ENCODE measurements at regions not wholly inside any gene's neighbourhood (a gene's known extent, or its start where the extent isn't known, plus 50 kb on each side); places are given as distances from the start of the nearest gene placed in this dataset.
"Not testable (repeated sequence)": the region's sequence is repeated elsewhere in the genome, so short reads cannot be mapped to it uniquely, and the experiment has no call there.

DNA sequence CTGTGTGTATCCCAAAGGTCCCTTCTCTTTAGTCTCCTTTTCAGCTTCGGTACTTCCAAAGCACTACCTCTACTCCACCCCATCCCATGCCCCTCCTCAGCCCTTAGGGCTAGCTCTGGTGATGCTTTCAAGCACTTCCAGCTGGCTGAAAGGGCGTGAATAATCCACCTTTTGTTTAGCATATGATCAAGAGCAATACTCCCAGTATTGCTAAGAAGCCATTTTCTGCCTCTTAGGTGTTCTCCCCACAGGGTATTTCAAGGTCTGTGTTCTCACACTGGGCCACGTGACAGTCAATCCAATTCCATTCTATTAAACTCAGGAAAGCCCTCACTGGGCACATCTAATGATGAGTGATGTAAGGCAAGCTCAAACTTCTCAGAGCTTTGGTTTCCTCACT, 298.5 kb upstream of the PROX1 start:
- no peak for FAIRE-seq

DNA sequence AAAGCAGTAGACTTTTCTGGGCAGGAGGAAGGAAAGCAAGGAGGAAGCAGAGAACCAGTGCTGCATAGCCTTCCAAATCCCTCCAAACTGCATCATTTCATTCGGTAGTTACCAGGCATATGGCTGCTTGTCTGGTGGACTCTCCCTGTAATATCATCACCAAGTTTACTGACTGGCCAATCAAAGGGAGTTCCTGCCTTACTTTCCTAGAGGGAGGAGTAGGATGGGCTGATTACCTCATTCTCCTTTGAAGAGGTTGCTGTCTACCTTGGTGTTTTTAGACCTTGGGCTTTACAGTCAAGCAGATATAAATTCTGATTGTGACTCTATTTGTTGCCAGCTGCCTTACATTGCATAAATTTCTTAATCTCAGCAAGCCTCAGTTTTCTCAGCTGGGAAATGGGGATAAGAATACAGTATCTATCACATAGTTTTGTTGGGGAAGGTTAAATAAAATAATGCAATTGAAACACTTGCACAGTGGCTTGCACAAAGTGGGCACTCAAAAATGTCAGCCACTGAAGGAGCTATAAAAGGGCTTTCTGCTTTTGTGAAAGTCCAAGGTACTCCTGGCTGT, 297.3 kb upstream of the PROX1 start:
- no peak for FAIRE-seq

DNA sequence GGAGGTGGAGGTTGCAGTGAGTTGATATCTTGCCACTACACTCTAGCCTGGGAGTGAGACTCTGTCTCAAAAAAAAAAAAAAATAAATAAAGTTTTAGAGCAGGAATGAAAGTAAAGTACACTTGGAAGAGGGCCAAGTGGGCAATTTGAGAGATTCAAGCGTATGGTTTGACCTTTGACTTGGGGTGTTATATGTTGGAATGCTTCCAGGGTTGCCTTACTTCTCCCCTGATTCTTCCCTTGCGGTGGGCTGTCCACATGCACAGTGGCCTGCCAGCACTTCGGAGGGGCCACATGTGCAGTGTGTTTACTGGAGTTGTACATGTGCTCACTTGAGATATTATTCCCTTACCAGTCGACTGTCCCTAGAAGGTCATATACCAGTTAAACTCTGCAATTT, 295.5 kb upstream of the PROX1 start:
- FAIRE-seq: no peak

DNA sequence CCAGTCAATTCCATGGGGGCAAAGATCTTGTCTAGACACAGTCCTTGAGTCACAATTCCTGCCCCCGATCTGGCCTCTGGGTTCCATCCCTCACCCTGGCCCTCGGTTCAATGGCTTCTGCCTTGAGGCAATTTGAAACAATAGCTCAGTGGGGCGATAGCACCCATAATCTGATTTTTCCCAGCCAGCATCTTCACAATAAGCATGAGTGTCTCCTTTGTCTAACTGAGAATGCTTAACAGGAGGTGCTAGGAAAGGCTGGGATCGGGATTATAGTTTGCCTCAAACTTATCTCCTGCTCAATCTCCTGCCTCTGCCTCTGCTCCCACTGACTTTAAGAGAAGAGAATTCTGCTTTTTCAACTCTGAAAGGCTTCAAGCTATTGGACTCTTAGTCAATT, 293.9 kb upstream of the PROX1 start:
- no peak for FAIRE-seq

DNA sequence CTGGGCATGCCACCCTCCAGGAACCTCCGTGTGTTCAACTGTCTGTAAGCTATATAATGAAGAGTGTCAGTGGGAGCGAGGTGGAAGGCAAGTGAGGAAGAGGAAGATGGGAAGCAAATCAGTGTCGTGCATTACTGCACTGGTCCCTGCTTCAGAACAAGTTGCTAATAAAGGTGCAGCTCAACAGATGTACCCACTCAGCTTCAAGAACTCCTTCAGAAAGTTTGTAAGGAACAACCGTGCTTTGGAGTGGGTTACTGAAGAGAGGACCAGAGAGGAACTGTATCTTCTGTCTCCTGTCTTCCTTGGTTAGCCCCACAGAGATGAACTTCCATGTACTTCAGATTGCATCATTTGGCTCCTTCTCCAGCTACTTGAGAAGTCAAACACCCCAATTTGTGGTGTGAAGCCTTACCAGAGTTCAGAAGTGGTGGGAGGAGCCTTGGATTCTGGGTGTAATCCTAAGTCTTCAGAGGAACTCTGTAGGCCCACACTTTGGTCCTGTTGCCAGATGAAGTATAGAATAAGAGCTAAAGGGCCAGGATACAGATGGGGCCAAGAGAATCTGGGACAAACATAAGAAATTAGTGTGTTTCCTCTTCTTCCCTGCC, 290.5 kb upstream of the PROX1 start:
- no peak for FAIRE-seq

DNA sequence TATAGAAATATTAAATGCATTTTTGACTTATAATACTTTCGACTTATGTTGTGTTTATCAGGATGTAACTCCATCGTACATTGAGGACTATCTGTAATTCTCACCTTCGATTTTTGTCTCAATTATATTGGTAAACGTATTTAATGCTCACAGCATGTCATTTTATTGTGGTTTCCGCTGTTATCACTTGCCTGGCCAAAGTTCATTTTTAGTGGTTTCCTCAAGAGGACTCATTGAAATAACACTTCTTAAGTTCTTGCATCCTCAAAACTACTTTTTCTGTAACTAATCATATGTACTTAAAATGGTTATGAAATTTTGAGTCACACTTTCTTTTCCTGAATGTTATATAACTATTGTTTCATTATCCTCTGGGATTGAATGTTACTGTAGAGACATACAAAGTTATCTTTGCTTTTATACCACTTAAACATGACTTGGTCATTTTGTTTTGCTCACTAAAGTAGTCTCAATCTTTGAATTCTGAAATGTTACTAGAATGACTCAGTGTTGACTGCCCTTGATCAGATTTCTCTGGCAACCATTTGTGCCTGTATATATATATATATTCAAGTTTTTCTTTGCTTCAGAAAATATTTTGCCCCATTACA, 289.6 kb upstream of the PROX1 start:
- no peak for FAIRE-seq

DNA sequence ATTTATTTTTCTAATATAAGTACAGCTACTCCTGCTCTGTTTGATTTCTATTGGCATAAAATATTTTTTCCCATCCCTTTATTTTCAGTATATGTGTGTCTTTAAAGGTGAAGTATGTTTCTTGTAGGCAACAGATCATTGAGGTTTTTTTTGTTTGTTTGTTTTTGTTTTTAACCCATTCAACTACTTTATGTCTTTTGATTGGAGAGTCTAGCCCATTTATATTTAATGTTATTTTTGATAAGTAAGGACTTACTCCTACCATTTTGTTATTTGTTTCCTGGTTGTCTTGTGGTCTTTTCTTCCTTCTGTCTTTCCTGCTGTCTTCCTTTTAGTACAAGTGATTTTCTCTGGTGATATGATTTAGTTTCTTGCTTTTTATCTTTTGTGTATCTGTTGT, 285.1 kb upstream of the PROX1 start:
- FAIRE-seq: no peak

DNA sequence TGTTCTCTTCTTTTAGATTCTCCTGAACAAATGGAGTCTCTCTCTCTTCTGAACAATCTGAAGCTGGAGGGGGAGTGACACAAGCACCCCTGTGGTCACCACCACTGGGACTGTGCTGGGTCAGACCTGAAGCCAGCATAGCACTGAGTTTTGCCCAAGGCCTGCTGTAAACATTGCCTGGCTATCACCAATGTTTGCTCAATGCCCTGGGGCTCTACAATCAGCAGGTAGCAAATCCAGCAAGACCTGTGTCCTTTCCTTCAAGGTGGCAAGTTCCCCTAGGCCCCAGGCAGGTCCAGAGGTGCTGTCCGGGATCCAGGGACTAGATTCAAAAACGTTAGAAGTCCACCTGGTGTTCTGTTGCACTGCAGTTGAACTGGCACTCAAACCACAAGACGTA, 282.8 kb upstream of the PROX1 start:
- no peak for FAIRE-seq

DNA sequence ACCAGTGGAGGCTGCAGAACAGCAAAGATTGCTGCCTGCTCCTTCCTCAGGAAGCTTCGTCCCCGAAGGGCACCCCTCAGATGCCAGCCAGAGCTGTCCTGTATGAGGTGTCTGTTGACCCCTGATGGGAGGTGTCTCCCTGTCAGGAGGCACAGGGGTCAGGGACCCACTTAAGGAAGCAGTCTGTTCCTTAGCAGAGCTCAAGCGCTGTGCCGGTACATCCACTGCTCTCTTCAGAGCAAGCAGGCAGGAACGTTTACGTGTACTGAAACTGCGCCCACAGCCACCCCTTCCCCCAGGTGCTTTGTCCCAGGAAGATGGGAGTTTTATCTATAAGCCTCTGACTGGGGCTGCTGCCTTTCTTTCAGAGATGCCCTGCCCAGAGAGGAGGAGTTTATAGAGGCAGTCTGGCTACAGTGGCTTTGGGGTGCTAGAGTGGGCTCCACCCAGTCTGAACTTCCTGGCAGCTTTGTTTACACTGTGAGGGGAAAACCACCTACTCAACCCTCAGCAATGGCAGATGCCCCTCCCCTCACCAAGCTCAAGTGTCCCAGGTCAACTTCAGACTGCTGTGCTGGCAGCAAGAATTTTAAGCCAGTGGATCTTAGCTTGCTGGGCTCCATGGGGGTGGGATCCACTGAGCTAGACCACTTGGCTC, 275.8 kb upstream of the PROX1 start:
- FAIRE-seq: not testable (repeated sequence)

DNA sequence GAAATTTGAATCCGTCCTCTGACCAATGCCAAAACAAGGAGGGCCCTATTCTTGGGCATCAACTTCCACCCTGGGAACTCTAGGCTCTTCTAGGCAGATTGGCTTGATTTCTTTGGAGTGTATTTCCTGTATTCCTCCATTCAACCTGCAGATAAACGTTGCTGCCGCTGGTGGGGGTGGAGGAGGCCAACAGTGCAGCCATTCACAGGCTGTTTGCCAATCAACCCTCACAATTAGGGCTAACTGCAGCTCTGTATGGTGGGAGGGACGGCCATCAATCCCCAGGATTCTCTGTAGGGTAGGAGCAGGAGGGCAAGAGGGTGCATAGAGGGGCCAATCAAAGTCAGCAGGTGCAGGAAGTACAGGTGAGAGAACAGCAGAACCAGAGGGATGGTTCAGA, 273.1 kb upstream of the PROX1 start:
- no peak for FAIRE-seq

DNA sequence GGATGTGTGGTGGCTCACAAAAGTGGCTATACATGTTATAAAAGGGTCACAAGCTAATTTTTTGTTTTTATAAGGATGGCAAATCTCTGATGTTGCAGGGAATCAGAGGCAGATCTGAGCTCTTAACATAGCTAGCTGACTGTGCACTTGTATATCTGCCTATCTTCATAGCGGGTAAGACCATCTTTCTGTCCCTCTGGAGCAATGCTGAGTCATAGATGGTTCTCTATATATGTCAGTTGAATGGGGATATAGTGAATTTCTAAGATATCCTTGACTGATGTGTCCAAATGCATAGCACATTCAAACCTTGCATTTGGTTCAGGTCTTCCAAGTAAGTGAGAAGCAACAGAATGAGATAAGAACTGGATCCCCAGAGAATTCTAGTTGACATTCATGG, 272.6 kb upstream of the PROX1 start:
- no peak for FAIRE-seq

DNA sequence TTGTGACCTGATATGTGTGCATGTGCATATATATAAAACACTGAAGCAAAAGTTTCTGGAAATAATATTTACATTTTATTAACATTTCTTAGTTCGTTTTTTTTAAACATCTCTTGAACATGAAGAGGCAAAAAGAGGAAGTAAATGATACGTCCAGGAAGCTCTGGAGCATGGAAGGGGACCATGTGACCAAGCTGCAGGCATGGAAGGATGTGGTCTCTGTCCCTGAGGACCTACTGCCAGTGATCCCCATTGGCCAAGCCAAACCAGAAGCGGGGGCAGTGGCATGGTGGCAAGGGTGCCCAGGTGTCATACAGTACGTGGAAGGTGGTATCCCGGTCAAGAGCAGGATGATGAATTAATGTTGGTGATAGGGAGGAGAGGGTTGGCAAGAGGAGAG, 268.3 kb upstream of the PROX1 start:
- FAIRE-seq: no peak

DNA sequence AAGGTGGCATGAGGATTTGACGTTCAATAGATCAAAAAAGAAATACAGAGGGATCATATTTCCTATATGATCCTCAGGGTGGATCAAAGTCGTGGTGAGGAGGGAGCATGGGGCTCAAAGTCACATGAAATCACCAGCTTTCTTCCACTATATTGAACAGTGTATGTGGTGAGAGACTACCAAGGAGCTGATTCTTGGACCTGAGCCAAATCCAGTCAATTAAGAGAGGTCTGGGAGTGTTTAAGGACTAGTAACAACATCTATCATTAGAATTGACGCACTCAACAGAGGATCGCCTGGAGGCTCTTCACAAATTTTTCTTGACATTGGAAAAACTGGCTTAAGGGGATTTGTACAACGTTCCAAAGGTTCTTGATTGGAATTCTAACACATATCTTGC, 267.7 kb upstream of the PROX1 start:
- no peak for FAIRE-seq

DNA sequence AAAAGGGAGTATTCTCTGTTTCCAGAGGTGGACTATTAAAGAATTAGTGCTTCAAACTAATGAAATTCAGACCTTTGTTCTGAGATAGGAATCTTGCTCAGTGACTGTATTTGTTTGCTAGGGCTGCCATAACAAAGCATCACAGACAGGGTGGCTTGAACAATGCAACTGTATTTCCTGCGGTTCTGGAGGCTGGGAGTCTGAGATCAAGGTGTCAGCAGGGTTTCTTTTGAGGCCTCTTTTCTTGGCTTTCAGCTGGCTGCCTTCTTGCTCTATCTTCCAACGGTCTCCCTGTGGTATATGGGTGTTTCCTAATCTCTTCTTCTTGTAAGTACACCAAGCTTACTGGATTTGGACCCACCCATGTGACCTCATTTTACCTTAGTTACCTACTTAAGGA, 264.6 kb upstream of the PROX1 start:
- FAIRE-seq: no peak

DNA sequence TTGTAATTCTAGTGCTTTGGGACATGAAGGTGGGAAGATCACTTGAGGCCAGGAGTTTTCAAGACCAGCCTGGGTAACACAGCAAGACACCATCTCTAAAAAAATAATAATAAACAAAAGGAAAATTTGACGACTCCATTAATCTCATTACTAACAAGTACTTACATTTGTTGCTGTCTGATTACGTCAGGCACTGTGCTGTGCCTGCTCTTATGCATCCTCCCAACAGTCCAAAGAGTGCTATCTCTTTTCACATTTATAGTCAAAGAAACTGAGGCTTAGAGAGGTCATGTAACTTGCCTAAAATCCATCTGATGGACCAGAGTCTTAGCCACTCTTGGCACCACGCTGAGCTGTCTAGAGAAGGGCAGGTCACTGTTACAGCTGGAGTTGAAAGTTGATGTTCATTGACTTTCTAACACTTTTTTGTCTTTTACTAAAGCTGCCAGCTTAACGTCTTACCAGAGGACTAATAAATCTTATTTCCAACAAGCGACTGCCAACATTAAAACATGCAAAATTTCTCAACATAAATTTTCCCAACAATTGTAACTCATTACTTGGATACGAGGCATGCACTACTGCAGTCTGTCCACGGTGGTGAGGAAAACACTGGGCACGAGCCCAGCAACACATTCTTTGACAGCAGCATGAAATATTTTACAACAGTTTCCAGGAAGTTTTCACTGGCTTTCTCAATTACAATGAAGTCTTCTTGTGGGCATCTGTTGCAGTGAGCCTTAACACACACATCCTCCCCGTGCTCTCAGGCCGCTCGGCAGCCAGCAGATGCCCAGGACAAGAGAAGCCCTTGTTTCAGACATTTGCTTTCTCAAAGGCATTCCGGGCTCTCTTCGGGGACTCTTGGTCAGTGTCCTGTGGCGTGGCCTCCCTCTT, 262.9 kb upstream of the PROX1 start:
- FAIRE-seq: no peak

DNA sequence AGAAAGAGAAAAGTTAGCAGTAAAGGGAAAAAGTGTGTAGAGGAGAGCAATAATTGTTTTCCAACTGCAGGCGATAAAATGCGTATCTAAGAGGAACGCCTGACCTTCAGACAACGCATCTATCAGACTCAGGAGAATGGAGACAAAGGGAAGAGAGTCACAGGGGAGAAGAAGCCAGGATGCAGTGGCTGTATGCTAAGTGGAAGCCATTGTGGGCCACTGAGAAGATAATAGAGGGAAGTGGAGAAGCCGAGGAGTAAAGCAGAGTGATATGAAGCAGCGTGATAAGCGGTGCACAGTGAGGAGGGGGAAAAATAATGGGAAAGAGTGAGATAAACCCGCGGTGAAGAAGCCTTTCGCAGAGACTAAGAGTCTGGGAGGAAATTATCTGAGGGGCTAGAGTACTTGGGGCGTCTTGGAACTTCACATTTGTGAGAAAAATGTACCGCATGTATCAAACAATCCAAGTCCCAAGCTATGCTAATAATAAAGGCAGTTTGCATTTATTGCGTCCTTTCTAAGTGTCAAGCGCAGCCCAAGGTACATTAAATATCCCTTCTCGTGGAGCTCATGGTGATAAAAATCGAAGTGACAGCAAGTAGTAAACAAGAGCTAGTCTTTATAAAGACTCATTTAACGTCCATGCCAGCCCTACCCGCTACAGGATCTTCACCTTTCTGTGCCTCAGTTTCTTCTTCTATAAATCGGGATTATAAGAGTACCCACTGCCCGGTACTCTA, 259.8 kb upstream of the PROX1 start:
- no peak for FAIRE-seq

DNA sequence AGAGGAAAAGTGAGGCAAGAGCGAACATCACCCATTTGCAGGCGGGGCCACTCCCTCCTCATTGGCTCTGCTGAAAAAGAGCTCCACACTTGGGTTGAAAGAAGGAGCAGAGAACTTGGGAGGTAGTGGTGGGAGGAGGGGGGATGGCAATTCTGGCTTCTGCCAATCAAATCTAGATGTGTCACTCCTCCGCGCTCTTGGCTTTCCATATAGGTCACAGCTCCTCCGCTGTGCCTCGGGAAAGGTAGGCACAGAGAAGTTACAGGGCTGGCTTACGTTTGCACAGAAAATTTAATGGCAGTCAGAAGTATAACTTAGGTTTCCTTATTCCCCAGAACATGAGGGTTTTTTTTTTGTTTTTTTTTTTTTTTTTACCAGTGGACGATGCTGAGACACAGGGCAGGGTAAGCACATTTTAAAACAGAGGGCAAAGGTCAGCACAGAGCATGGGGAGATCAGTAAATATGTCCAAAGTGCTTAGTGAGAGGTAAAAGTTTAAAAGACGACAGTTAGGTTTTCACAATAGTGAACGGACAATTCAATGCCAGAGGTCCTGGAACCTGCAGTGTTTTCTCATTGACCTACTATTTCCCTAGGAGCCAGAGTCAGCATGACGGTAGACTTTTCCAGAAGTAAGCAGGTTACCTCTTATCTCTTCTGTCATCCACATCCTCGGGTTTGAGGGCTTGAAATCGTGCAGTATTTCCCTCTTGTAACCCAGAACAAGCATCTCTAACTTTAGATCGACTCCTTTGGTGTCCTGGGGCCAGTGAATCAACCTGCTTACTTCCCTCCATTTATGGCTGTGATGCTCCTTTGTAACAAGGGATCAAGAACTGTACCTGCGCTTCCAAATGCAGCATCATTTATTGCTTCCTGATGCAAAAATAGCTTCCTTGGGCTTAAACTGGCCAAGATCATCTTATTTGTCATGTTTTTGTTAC, 258.9 kb upstream of the PROX1 start:
- FAIRE-seq: no peak

DNA sequence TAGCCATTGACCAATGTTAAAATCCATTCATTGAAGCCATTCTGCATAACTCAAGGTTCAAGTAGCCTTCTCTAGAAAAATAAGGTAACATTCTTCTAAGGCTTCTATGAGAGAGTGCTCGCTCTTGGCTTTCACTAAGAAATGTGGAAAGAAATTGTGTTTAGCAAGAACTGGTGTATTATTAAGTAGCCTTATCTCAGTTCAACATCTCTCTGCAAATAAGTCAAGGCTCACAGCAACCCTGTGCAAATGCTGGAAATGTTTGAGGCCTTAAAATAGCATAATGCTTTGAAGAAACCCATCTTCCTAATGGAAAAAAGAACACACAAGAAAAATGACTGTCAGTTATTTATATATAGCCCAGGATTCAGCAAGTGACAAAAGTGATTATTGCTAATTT, 254.1 kb upstream of the PROX1 start:
- FAIRE-seq: no peak

DNA sequence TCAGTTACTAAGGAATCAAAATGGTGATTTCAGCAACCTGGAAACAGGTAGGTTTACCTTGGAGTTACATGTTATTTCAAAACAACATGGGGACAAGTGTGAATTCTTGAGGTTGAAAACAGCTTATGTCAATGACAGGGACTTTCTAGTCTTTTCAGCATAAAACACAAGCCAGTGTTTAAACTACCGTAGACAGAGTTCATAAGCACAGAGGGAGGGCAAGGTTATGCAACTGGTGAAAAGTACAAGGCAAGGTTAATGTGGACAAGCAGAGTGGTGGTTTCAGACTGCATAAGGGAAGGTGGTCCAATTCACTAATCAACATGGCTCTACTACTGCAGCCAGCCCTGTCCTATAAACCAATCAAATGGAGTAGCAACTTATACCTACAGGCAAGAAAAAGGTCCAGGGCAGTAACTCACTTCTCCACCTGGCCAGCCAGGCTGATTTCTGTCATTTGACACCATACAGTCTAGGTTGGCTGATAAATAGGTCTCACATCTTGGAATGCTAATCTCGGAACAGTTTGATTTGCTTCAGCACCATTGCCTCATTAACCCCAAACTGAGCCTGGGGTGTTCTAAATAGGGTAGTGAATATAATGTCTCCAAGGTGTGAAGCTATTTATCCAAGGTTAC, 250.3 kb upstream of the PROX1 start:
- FAIRE-seq: no peak

DNA sequence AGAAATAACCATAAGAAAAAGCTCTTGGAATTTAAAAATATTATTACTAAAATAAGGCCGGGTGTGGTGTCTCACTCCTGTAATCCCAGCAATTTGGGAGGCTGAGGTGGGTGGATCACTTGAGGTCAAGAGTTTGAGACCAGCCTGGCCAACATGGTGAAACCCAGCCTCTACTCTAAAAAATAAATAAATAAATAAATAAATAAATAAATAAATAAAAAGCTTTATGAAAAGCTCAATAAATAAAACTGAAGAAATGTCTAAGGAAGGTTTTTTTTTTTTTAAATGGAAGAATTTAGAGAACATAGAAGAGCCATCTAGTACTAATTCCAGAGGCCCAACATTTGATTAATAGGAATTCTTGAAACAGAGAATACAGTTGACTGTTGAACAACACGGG, 249.1 kb upstream of the PROX1 start:
- no peak for FAIRE-seq

DNA sequence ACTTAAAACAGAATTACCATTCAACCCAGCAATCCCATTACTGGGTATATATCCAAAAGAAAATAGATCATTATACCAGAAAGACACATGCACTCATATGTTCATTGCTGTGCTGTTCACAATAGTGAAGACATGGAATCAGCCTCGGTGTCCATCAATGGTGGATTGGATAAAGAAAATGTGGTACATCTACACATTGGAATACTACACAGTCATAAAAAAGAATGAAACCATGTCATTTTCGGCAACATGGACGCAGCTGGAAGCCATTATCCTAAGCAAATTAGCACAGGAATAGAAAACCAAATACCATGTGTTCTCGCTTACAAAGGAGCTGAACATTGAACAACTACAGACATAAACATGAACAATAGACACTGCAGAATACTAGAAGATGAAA, 244.8 kb upstream of the PROX1 start:
- FAIRE-seq: no peak

Data from islet of Langerhans (tissue), 1 donor.